Natural killer cell (primary cell): ENCODE measurements at regions not wholly inside any gene's neighbourhood (a gene's known extent, or its start where the extent isn't known, plus 50 kb on each side); places are given as distances from the start of the nearest gene placed in this dataset.

Source experiments
- ATAC-seq, 3 donors: fragments of 150-1000 bp in 2 of 3; fragments of 200-7000 bp in 1 of 3; cut with Tn5 transposase; 1 replicate in 1 of 3; 2 replicates in 2 of 3; pipeline ENCODE4 v1.10.0; 2021; ENCODE audit warnings: mild to moderate bottlenecking in 2 of 3, moderate library complexity in 2 of 3
- DNase-seq, 2 donors: peaks; one replicate each; pipeline versions ENCODE4 v3.0.0 to v3.0.0-alpha.2; 2013 to 2021; ENCODE audit warnings: mixed read lengths in 1 of 2
- H3K27ac ChIP-seq: one replicate; pipeline ENCODE4 v1.5.1; 2013; ENCODE audit warnings: mild to moderate bottlenecking, low read length
- H3K27me3 ChIP-seq: one replicate; pipeline ENCODE4 v1.6.1; 2013; ENCODE audit warnings: low read length; ENCODE audit not compliant: control insufficient read depth, insufficient read depth
- H3K36me3 ChIP-seq: one replicate; pipeline ENCODE4 v1.6.1; 2013; ENCODE audit warnings: low read length; ENCODE audit not compliant: control insufficient read depth, insufficient read depth
- H3K4me1 ChIP-seq: one replicate; pipeline ENCODE4 v1.6.1; 2013; ENCODE audit warnings: low read length; ENCODE audit not compliant: control insufficient read depth, insufficient read depth
- H3K4me3 ChIP-seq: one replicate; pipeline ENCODE4 v1.5.1; 2013; ENCODE audit warnings: low read length
- H3K9me3 ChIP-seq: one replicate; pipeline ENCODE4 v1.6.1; 2013; ENCODE audit warnings: low read length; ENCODE audit not compliant: control insufficient read depth, insufficient read depth
- H3K27ac Mint-ChIP-seq, 2 donors: one replicate each; pipeline ENCODE4 v1.8.0; 2022; ENCODE audit warnings: mild to moderate bottlenecking in 2 of 2, mixed read lengths in 2 of 2, moderate library complexity in 1 of 2
- H3K27me3 Mint-ChIP-seq, 2 donors: one replicate each; pipeline ENCODE4 v1.8.0; 2022; ENCODE audit warnings: low read depth in 2 of 2, mixed read lengths in 2 of 2
- H3K36me3 Mint-ChIP-seq: one replicate; pipeline ENCODE4 v1.8.0; 2022; ENCODE audit warnings: mixed read lengths
- H3K4me1 Mint-ChIP-seq, 2 donors: one replicate each; pipeline ENCODE4 v1.8.0; 2022; ENCODE audit warnings: mixed read lengths in 2 of 2
- H3K4me3 Mint-ChIP-seq: one replicate; pipeline ENCODE4 v1.8.0; 2022; ENCODE audit warnings: mild to moderate bottlenecking, moderate library complexity, mixed read lengths
- H3K9me3 Mint-ChIP-seq, 2 donors: one replicate each; pipeline ENCODE4 v1.8.0; 2022; ENCODE audit warnings: mixed read lengths in 2 of 2
- CTCF ChIP-seq: fragments of 200-600 bp; IDR thresholded peaks from one replicate; pipeline ENCODE4 v1.8.0; 2022; ENCODE audit warnings: antibody characterized with exemption
- WGBS: methylation state at CpG from one replicate; pipeline ENCODE4 v1.1.7; 2013; ENCODE audit warnings: missing lambda C conversion rate; ENCODE audit not compliant: insufficient coverage; 5-methylcytosine and 5-hydroxymethylcytosine counted together
- intact Hi-C: fragments of 100-400 bp; cut with micrococcal nuclease; formaldehyde crosslinking; loops from one replicate; pipeline ENCODE4 v1.14.2; 2022

GRCh38 chr2:37865640-37866039, 59.4 kb upstream of the RMDN2 start:
- WGBS: 93% methylated on average over 5 of the region's 5 CpGs
- no peaks in the 10 kb centered on the region for H3K36me3 Mint-ChIP-seq
- no peak for TF ChIP-seq CTCF

GRCh38 chr2:37866171-37866934, 58.7 kb upstream of the RMDN2 start:
- Histone ChIP-seq H3K4me3 (no peak overlapping the region), H3K27me3 (no peaks in the 10 kb centered on the region), H3K9me3 (no peaks in the 10 kb centered on the region), H3K4me1 (no peaks in the 10 kb centered on the region), H3K36me3 (no peaks in the 10 kb centered on the region), H3K27ac (no peak overlapping the region)
- no peaks in the 10 kb centered on the region for H3K4me1 Mint-ChIP-seq
- no peak overlapping the region for H3K27ac Mint-ChIP-seq
- TF ChIP-seq CTCF: no peak
- 96% methylated on average over 4 of the region's 5 CpGs for WGBS
- DNase-seq: no peak
- ATAC-seq: no peak
- intact Hi-C loops: no loop called here
- peaks cover 32 to 44% of the 10 kb centered on the region in 2 donors for H3K27me3 Mint-ChIP-seq
- H3K36me3 Mint-ChIP-seq: no peaks in the 10 kb centered on the region
- no peaks in the 10 kb centered on the region for H3K9me3 Mint-ChIP-seq
- H3K4me3 Mint-ChIP-seq: no peak overlapping the region

More at GRCh38 chr2:37865640-37866039, 59.4 kb upstream of the RMDN2 start:
- H3K9me3 Mint-ChIP-seq: no peaks in the 10 kb centered on the region
- ATAC-seq (no peak), DNase-seq (no peak)
- Histone ChIP-seq H3K4me3 (no peak overlapping the region), H3K36me3 (no peaks in the 10 kb centered on the region), H3K27ac (no peak overlapping the region), H3K9me3 (no peaks in the 10 kb centered on the region), H3K4me1 (no peaks in the 10 kb centered on the region), H3K27me3 (no peaks in the 10 kb centered on the region)
- H3K27me3 Mint-ChIP-seq: peaks cover 33 to 44% of the 10 kb centered on the region in 2 donors
- H3K4me1 Mint-ChIP-seq: no peaks in the 10 kb centered on the region
- intact Hi-C loops: no loop called here
- H3K27ac Mint-ChIP-seq: no peak overlapping the region
- no peak overlapping the region for H3K4me3 Mint-ChIP-seq

- Histone ChIP-seq H3K36me3 (no peaks in the 10 kb centered on the region), H3K27me3 (no peaks in the 10 kb centered on the region), H3K4me1 (no peaks in the 10 kb centered on the region), H3K9me3 (no peaks in the 10 kb centered on the region), H3K27ac (no peak overlapping the region), H3K4me3 (no peak overlapping the region)
- Mint-ChIP-seq H3K27me3 (peaks cover 28 to 37% of the 10 kb centered on the region in 2 donors), H3K9me3 (no peaks in the 10 kb centered on the region), H3K27ac (no peak overlapping the region), H3K4me1 (peaks cover 0 to 3% of the 10 kb centered on the region in 2 donors), H3K36me3 (no peaks in the 10 kb centered on the region), H3K4me3 (no peak overlapping the region)
- ATAC-seq (no peak), DNase-seq (no peak)
- WGBS: 67% methylated on average over 2 of the region's 2 CpGs
- intact Hi-C loops: no loop called here
- TF ChIP-seq CTCF: no peak
Observed at GRCh38 chr2:37867166-37867565, 57.9 kb upstream of the RMDN2 start.

- Mint-ChIP-seq H3K4me3 (no peak overlapping the region), H3K4me1 (peaks cover 0 to 5% of the 10 kb centered on the region in 2 donors), H3K36me3 (no peaks in the 10 kb centered on the region), H3K27ac (no peak overlapping the region), H3K9me3 (no peaks in the 10 kb centered on the region), H3K27me3 (peaks cover 20 to 21% of the 10 kb centered on the region in 2 donors)
- H3K4me3 ChIP-seq: no peak overlapping the region
- 50% methylated on average over 2 of the region's 2 CpGs for WGBS
- H3K4me1 ChIP-seq: no peaks in the 10 kb centered on the region
- H3K27me3 ChIP-seq: no peaks in the 10 kb centered on the region
- H3K9me3 ChIP-seq: no peaks in the 10 kb centered on the region
- ATAC-seq (no peak), DNase-seq (no peak)
- no peak overlapping the region for H3K27ac ChIP-seq
- TF ChIP-seq CTCF: no peak
- H3K36me3 ChIP-seq: no peaks in the 10 kb centered on the region
- intact Hi-C loops: no loop called here
Observed at GRCh38 chr2:37868866-37869265, 56.2 kb upstream of the RMDN2 start.
